ENCODE measurements at regions not wholly inside any gene's neighbourhood (a gene's known extent, or its start where the extent isn't known, plus 50 kb on each side); places are given as distances from the start of the nearest gene placed in this dataset.

DNA sequence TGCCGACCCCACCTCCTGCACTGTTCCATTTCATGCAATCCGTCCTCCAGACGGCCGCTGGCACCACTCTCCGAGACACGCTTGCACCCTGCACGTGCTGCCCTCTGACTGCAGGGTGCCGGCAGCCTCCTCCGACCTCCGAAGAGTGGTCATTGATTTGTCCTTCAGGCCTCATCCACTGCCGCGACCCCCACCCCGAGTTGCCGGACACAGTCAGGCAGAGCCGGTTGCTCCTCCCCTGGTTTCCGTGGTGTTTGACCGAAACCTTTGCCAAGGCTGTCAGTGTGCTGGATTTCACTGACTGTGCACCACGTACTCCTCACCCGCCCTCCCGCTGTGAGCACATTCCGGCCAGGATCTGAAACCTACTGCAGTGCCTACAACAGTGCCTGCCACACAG, 156.4 kb upstream of the PDE10A start:
- TF ChIP-seq, protein P1, sequence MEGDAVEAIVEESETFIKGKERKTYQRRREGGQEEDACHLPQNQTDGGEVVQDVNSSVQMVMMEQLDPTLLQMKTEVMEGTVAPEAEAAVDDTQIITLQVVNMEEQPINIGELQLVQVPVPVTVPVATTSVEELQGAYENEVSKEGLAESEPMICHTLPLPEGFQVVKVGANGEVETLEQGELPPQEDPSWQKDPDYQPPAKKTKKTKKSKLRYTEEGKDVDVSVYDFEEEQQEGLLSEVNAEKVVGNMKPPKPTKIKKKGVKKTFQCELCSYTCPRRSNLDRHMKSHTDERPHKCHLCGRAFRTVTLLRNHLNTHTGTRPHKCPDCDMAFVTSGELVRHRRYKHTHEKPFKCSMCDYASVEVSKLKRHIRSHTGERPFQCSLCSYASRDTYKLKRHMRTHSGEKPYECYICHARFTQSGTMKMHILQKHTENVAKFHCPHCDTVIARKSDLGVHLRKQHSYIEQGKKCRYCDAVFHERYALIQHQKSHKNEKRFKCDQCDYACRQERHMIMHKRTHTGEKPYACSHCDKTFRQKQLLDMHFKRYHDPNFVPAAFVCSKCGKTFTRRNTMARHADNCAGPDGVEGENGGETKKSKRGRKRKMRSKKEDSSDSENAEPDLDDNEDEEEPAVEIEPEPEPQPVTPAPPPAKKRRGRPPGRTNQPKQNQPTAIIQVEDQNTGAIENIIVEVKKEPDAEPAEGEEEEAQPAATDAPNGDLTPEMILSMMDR (IDR thresholded peaks at IDR 0.05; ENCODE audit: insufficient read depth, low read length) = no peak
- TF ChIP-seq POLR2AphosphoS5 (IDR thresholded peaks at IDR 0.05; ENCODE audit: low read depth) = no peak
- TF ChIP-seq, protein P2, sequence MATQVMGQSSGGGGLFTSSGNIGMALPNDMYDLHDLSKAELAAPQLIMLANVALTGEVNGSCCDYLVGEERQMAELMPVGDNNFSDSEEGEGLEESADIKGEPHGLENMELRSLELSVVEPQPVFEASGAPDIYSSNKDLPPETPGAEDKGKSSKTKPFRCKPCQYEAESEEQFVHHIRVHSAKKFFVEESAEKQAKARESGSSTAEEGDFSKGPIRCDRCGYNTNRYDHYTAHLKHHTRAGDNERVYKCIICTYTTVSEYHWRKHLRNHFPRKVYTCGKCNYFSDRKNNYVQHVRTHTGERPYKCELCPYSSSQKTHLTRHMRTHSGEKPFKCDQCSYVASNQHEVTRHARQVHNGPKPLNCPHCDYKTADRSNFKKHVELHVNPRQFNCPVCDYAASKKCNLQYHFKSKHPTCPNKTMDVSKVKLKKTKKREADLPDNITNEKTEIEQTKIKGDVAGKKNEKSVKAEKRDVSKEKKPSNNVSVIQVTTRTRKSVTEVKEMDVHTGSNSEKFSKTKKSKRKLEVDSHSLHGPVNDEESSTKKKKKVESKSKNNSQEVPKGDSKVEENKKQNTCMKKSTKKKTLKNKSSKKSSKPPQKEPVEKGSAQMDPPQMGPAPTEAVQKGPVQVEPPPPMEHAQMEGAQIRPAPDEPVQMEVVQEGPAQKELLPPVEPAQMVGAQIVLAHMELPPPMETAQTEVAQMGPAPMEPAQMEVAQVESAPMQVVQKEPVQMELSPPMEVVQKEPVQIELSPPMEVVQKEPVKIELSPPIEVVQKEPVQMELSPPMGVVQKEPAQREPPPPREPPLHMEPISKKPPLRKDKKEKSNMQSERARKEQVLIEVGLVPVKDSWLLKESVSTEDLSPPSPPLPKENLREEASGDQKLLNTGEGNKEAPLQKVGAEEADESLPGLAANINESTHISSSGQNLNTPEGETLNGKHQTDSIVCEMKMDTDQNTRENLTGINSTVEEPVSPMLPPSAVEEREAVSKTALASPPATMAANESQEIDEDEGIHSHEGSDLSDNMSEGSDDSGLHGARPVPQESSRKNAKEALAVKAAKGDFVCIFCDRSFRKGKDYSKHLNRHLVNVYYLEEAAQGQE (IDR thresholded peaks at IDR 0.05; ENCODE audit: insufficient replicate concordance, low read depth) = no peak
- no peak for TF ChIP-seq SPI1 (IDR thresholded peaks at IDR 0.05; ENCODE audit: borderline replicate concordance, low read depth)
- TF ChIP-seq GABPA (IDR thresholded peaks at IDR 0.05; ENCODE audit: low read depth) = no peak

Measured in HL-60 (cell line).